Gastrocnemius medialis (tissue), 4 donors: ENCODE measurements at regions not wholly inside any gene's neighbourhood (a gene's known extent, or its start where the extent isn't known, plus 50 kb on each side); places are given as distances from the start of the nearest gene placed in this dataset.

Source experiments
- ATAC-seq, 2 donors: fragments of 150-250 bp; one replicate each; pipeline ENCODE4 v1.9.1; 2016
- DNase-seq, 2 donors: peaks; one replicate each; pipeline ENCODE4 v3.0.0-alpha.2; 2019
- H3K27ac ChIP-seq, 4 donors: fragments of 200-600 bp; sonication (generic); 1 replicate in 1 of 4; 2 replicates in 3 of 4; pipeline ENCODE4 v1.5.1; 2016 to 2018; ENCODE audit warnings: mild to moderate bottlenecking in 2 of 4, moderate library complexity in 1 of 4
- H3K27me3 ChIP-seq, 3 donors: fragments of 200-600 bp; sonication (generic) in 2 of 3; 1 replicate in 1 of 3; 2 replicates in 2 of 3; pipeline versions ENCODE4 v1.5.1 to v1.6.0; 2016 to 2019; ENCODE audit warnings: mild to moderate bottlenecking in 1 of 3, moderate library complexity in 1 of 3
- H3K36me3 ChIP-seq, 2 donors: fragments of 200-600 bp; sonication (generic) in 1 of 2; one replicate each; pipeline ENCODE4 v1.5.1; 2017 to 2018
- H3K4me1 ChIP-seq, 2 donors: fragments of 200-600 bp; sonication (generic) in 1 of 2; one replicate each; pipeline ENCODE4 v1.5.1; 2016 to 2017; ENCODE audit warnings: mild to moderate bottlenecking in 2 of 2
- H3K4me3 ChIP-seq, 4 donors: fragments of 200-600 bp; sonication (generic) in 3 of 4; 1 replicate in 1 of 4; 2 replicates in 3 of 4; pipeline ENCODE4 v1.5.1; 2016 to 2019; ENCODE audit warnings: mild to moderate bottlenecking in 2 of 4
- H3K9me3 ChIP-seq, 3 donors: fragments of 200-600 bp; sonication (generic) in 2 of 3; 1 replicate in 1 of 3; 2 replicates in 2 of 3; pipeline ENCODE4 v1.5.1; 2016 to 2019
- POLR2A ChIP-seq, 2 donors: fragments of 450-650 bp; IDR thresholded peaks; one replicate each; pipeline ENCODE4 v1.6.1; 2017; ENCODE audit warnings: antibody characterized with exemption in 2 of 2, mild to moderate bottlenecking in 2 of 2, moderate library complexity in 2 of 2
- in situ Hi-C, 4 donors: fragments of 200-750 bp; cut with MboI; loops; one replicate each; pipeline versions ENCODE4 v1.15.0 to v1.8.0; 2017; ENCODE audit warnings: low sequenced_read_pairs in 4 of 4
- intact Hi-C: fragments of 100-400 bp; cut with DNase I; formaldehyde crosslinking; loops from one replicate; pipeline ENCODE4 v1.15.1; 2023; ENCODE audit warnings: low total_unique reads
- TF ChIP-seq, protein P1 (sequence below), 5 experiments: fragments of 450-650 bp in 3 of 5; fragments of 200-600 bp in 2 of 5; sonication (generic) in 2 of 5; IDR thresholded peaks in 4 of 5; conservative IDR thresholded peaks in 1 of 5; 1 replicate in 4 of 5; 2 replicates in 1 of 5; pipeline ENCODE4 v1.5.1; 2016 to 2019; ENCODE audit warnings: antibody characterized with exemption in 5 of 5, mild to moderate bottlenecking in 3 of 5, moderate library complexity in 3 of 5

DNA sequence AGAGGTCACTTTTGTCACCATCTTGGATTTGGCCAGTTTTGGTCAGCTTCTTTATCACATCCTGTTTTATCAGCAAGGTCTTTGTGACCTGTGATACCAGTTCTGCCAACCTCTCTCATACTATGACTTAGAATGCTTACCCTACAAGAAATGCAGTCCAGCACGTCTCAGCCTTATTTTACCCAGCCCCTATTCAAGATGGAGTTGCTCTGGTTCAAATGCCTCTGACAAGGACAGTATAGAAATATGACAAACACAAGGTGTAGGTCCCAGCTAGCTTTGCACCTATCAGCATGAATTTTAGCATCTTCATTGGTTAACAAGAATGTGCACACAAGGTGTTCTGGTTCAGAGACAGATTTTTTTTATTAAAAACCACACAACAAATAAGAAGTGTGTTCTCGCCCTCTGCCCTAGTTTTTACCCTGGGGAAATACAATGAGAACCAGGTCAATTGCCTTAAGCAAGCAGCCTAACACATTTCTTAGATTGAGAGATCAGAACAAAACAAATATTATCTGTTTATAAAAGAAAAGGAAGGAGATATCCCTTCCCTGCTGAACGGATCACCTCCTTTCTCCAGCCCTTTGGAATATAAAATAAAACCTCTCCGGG is 962.3 kb upstream of the PRKX start:
- Histone ChIP-seq H3K9me3 (no peaks in the 10 kb centered on the region), H3K36me3 (no peaks in the 10 kb centered on the region), H3K27ac (no peak overlapping the region), H3K4me1 (no peaks in the 10 kb centered on the region), H3K4me3 (no peak overlapping the region), H3K27me3 (no peaks in the 10 kb centered on the region)
- TF ChIP-seq POLR2A (IDR thresholded peaks at IDR 0.05) = no peak
- TF ChIP-seq, protein P1, sequence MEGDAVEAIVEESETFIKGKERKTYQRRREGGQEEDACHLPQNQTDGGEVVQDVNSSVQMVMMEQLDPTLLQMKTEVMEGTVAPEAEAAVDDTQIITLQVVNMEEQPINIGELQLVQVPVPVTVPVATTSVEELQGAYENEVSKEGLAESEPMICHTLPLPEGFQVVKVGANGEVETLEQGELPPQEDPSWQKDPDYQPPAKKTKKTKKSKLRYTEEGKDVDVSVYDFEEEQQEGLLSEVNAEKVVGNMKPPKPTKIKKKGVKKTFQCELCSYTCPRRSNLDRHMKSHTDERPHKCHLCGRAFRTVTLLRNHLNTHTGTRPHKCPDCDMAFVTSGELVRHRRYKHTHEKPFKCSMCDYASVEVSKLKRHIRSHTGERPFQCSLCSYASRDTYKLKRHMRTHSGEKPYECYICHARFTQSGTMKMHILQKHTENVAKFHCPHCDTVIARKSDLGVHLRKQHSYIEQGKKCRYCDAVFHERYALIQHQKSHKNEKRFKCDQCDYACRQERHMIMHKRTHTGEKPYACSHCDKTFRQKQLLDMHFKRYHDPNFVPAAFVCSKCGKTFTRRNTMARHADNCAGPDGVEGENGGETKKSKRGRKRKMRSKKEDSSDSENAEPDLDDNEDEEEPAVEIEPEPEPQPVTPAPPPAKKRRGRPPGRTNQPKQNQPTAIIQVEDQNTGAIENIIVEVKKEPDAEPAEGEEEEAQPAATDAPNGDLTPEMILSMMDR (IDR thresholded peaks at IDR 0.05 in 4 of 5, conservative IDR thresholded peaks at IDR 0.05 in 1 of 5) = no peak
- no peak for DNase-seq
- in situ Hi-C loops (no loop called here), intact Hi-C loops (no loop called here)
- ATAC-seq = no peak

DNA sequence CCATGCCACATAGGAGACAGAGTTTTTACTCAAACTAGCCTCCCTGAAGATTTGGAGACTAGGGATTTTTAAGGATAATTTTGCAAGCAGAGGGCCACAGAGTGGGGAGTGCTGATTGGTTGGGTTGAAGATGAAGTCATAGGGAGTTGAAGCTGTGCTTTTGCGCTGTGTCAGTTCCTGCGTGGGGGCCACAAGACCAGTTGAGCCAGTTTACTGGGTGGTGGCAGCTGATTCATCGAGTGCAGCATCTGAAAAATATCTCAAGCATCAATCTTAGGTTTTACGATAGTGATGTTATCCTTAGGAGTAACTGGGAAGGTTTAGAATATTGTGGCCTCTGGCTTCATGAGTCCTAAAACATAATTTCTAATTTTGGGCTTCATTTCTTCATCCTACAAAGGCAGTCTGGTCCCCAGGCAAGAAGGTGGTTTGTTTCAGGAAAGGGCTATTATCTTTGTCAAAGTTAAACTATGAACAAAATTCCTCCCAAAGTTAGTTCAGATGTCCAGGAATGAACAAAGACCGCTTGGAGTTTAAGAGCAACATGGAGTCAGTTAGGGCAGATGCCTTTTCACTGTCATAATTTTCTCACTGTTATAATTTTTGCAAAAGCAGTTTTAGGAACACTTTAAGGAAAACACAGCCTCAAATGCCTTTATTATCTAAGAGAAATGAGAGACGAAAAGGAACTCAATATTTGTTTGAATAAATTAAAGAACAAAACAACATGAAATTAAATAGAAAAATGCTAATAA is 960.8 kb upstream of the PRKX start:
- intact Hi-C loops = no loop called here
- no peaks in the 10 kb centered on the region for H3K9me3 ChIP-seq
- H3K27me3 ChIP-seq = no peaks in the 10 kb centered on the region
- no peak overlapping the region for H3K4me3 ChIP-seq
- ATAC-seq = no peak
- in situ Hi-C loops = no loop called here
- H3K36me3 ChIP-seq = no peaks in the 10 kb centered on the region
- H3K4me1 ChIP-seq = no peaks in the 10 kb centered on the region
- H3K27ac ChIP-seq = no peak overlapping the region
- DNase-seq = no peak
- TF ChIP-seq, protein P1 (IDR thresholded peaks at IDR 0.05 in 4 of 5, conservative IDR thresholded peaks at IDR 0.05 in 1 of 5) = no peak
- no peak for TF ChIP-seq POLR2A (IDR thresholded peaks at IDR 0.05)

DNA sequence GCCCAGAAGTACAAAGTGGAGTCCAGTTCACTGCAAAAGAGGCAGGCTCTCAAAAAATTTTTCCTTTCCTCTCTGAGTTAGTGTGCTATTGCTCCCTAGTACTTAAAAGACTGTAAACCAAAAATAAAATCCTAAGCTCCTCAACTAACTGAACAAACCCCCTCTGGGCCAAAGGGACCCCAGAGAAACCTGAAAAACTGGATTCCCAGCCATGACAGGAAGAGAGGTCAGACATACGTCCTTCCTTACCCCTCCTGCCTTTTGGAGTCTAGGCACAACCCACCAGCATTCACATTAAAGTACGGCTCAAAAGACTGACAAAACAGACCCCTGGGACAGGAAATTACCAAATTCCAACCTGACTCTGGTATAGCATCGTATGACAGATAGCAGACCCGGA is 957.9 kb upstream of the PRKX start:
- intact Hi-C loops = no loop called here
- Histone ChIP-seq H3K4me3 (no peak overlapping the region), H3K36me3 (no peaks in the 10 kb centered on the region), H3K9me3 (no peaks in the 10 kb centered on the region), H3K27me3 (no peaks in the 10 kb centered on the region), H3K27ac (no peak overlapping the region), H3K4me1 (no peaks in the 10 kb centered on the region)
- in situ Hi-C loops = no loop called here
- TF ChIP-seq POLR2A (IDR thresholded peaks at IDR 0.05) = no peak
- TF ChIP-seq, protein P1 (IDR thresholded peaks at IDR 0.05 in 4 of 5, conservative IDR thresholded peaks at IDR 0.05 in 1 of 5) = no peak
- no peak for DNase-seq
- no peak for ATAC-seq

DNA sequence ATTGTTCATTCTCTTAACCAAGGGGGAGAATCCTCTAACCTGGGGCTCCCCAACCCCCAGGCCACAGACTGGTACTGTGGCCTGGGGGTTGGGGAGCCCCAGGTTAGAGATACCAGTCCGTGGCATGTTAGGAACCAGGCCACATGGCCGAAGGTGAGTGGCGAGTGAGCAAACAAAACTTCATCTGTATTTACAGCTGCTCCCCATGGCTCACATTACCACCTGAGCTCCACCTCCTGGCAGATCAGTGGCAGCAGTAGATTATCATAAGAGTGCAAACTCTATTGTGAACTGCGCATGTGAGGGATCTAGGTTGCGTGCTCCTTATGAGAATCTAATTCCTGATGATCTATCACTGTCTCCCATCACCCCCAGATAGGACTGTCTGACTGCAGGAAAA is 957.2 kb upstream of the PRKX start:
- TF ChIP-seq POLR2A (IDR thresholded peaks at IDR 0.05) = no peak
- no peaks in the 10 kb centered on the region for H3K27me3 ChIP-seq
- no peaks in the 10 kb centered on the region for H3K9me3 ChIP-seq
- H3K4me3 ChIP-seq = no peak overlapping the region
- H3K4me1 ChIP-seq = no peaks in the 10 kb centered on the region
- ATAC-seq = no peak
- in situ Hi-C loops (no loop called here), intact Hi-C loops (no loop called here)
- no peaks in the 10 kb centered on the region for H3K36me3 ChIP-seq
- DNase-seq = no peak
- H3K27ac ChIP-seq = no peak overlapping the region

DNA sequence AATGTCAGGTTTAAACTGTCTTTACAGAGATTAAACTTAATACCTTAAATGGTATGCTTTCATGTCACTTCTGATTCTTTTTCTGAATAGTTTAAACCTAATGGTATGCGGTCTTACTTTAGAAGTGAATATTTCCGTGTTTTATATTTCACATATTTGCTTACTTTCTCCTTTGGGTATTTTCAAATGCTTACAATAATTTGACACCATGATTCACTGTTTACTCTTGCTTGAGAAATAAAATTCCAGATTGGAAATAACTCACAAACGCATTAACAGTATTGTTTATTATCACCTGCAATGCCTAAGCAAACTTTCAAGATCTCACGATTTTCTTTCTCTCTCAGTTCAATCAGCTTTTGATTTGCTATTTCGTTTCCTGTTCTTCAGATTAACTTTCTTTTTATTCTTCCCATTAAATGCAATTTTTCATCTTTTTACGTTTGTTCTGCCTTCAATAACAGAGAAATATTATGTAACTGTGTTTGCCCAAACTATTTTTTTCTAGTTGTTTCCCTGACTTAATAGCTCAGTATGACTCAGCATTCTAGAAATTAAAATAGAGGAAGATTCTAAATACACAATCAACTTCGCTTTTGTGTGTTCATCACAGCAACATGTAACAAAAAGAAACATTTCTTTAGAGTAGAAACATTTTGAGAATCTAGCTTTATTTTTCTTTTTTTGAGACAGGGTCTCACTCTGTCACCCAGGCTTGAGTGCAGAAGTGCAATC is 955.5 kb upstream of the PRKX start:
- in situ Hi-C loops (no loop called here), intact Hi-C loops (no loop called here)
- TF ChIP-seq, protein P1 (IDR thresholded peaks at IDR 0.05 in 4 of 5, conservative IDR thresholded peaks at IDR 0.05 in 1 of 5) = no peak
- TF ChIP-seq POLR2A (IDR thresholded peaks at IDR 0.05) = no peak
- DNase-seq (no peak), ATAC-seq (no peak)
- Histone ChIP-seq H3K4me3 (no peak overlapping the region), H3K27ac (no peak overlapping the region), H3K9me3 (no peaks in the 10 kb centered on the region), H3K27me3 (no peaks in the 10 kb centered on the region), H3K36me3 (no peaks in the 10 kb centered on the region), H3K4me1 (no peaks in the 10 kb centered on the region)
